NB4 (cell line): ENCODE measurements at regions not wholly inside any gene's neighbourhood (a gene's known extent, or its start where the extent isn't known, plus 50 kb on each side); places are given as distances from the start of the nearest gene placed in this dataset.

Source experiments
- POLR2A ChIP-seq: IDR thresholded peaks from 2 replicates; pipeline ENCODE4 v1.6.1; 2011; ENCODE audit warnings: mild to moderate bottlenecking; ENCODE audit not compliant: insufficient read length; ENCODE audit errors: extremely low read depth
- TF ChIP-seq, protein P1 (sequence below): IDR thresholded peaks from one replicate; pipeline ENCODE4 v1.5.1; 2012; ENCODE audit warnings: low read depth, low read length

- TF ChIP-seq, protein P1, sequence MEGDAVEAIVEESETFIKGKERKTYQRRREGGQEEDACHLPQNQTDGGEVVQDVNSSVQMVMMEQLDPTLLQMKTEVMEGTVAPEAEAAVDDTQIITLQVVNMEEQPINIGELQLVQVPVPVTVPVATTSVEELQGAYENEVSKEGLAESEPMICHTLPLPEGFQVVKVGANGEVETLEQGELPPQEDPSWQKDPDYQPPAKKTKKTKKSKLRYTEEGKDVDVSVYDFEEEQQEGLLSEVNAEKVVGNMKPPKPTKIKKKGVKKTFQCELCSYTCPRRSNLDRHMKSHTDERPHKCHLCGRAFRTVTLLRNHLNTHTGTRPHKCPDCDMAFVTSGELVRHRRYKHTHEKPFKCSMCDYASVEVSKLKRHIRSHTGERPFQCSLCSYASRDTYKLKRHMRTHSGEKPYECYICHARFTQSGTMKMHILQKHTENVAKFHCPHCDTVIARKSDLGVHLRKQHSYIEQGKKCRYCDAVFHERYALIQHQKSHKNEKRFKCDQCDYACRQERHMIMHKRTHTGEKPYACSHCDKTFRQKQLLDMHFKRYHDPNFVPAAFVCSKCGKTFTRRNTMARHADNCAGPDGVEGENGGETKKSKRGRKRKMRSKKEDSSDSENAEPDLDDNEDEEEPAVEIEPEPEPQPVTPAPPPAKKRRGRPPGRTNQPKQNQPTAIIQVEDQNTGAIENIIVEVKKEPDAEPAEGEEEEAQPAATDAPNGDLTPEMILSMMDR: no peak
- TF ChIP-seq POLR2A: no peak
These were observed 74.3 kb upstream of the TOMM7 start for GRCh38 chr7:22896917-22897316.
